LNCAP (cell line): ENCODE measurements at regions not wholly inside any gene's neighbourhood (a gene's known extent, or its start where the extent isn't known, plus 50 kb on each side); places are given as distances from the start of the nearest gene placed in this dataset.

ENCODE experiments used
- TF ChIP-seq, protein P1 (sequence below): fragments of 450-650 bp; IDR thresholded peaks from 2 replicates; pipeline ENCODE4 v1.5.1; 2017; ENCODE audit warnings: mild to moderate bottlenecking

DNA sequence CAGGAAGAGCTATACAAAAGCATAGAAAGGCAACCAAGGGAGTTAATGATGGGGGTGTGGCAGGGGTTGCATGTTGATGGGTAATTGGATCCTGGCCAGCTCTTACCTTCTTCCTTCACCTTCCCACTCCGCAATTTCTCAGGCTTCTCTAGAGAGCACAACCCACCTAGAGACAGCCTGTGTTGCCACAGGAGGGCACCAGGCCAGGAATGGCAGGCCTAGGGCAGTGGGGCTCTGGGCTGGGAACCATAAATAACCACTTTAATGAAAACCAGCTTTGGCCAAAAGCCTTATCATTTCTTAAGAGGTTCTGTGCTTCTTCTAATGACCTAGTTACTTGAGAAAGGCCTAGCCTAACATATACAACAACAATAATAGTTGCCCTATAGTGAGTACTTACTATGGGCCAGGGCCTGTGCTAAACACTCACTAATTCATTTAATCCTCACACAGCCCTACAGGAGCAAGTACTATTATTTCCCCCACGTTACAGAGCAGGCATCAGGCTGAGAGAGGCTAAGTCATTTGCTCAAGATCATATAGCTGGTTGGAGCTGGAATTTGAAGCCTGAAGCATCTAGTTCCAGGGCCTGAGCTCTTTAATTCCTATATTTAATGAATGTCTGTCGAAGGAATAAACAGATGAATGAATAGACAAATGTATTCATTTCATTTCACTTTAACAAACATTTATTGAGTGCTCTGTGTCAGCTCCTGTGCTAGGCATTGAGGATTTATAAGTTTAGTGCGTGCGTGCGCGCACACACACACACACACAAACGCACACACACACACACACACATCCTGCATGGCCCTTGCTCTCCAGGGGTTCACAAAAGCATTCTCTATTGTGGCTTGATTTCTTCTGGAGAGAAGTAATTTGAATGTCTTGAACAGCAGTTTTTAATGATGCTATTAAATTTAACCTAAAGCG, 66.8 kb downstream of the RTL9 start:
- TF ChIP-seq, protein P1, sequence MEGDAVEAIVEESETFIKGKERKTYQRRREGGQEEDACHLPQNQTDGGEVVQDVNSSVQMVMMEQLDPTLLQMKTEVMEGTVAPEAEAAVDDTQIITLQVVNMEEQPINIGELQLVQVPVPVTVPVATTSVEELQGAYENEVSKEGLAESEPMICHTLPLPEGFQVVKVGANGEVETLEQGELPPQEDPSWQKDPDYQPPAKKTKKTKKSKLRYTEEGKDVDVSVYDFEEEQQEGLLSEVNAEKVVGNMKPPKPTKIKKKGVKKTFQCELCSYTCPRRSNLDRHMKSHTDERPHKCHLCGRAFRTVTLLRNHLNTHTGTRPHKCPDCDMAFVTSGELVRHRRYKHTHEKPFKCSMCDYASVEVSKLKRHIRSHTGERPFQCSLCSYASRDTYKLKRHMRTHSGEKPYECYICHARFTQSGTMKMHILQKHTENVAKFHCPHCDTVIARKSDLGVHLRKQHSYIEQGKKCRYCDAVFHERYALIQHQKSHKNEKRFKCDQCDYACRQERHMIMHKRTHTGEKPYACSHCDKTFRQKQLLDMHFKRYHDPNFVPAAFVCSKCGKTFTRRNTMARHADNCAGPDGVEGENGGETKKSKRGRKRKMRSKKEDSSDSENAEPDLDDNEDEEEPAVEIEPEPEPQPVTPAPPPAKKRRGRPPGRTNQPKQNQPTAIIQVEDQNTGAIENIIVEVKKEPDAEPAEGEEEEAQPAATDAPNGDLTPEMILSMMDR: no peak

DNA sequence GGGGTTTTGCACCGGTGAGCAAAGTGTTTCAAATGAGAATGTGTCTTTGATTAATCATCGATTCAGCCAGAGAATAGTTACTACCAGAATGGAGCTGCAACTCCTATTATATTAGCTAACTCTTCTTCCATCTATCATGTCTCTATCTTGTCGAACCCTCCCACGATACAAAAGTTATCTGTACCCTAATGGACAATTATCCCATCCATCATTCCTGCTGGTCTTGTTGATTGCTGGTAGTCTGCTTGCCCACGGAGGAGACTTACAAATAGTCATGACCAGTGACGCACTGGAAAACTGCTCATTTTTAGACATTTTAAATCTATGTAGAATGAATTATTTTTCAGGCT, 67.5 kb downstream of the RTL9 start:
- TF ChIP-seq, protein P1: no peak

DNA sequence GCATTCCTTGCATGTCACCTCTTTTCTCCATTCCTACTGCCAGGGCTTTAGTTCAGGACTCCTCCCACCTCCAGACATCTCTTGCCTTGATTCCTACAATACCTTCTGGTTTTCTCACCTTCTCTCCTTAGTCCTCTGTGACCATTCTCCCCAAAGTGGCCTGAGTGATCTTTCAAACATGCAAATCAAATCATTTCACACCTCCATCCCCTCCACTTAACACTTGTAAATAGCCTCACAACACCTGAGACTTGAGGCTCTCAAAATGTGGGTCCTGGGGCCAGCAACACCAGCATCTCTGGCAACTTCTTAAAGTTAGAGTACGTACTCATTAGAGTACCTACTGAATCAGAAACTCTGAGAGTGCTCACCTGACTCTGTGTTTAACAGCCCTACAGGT, 68.4 kb downstream of the RTL9 start:
- TF ChIP-seq, protein P1: no peak

DNA sequence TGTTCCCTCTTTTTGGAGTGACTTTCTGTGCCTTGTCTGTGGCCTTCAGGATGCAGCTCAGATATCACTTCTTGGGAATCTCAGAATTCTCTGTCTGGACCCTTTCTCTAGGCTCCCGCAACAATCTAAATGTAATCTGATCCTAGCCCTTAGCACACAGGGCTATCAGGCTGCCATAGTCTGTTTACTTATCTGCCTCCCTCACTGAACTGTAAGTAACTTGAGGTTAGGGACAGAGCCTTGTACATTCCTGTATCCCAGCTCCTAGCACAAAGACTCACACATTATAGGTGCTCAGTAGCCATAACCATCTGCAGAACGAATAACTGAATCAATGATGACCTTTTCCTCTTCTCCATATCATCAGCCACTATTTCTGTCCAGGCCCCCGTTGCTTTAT, 69.5 kb downstream of the RTL9 start:
- TF ChIP-seq, protein P1: no peak

DNA sequence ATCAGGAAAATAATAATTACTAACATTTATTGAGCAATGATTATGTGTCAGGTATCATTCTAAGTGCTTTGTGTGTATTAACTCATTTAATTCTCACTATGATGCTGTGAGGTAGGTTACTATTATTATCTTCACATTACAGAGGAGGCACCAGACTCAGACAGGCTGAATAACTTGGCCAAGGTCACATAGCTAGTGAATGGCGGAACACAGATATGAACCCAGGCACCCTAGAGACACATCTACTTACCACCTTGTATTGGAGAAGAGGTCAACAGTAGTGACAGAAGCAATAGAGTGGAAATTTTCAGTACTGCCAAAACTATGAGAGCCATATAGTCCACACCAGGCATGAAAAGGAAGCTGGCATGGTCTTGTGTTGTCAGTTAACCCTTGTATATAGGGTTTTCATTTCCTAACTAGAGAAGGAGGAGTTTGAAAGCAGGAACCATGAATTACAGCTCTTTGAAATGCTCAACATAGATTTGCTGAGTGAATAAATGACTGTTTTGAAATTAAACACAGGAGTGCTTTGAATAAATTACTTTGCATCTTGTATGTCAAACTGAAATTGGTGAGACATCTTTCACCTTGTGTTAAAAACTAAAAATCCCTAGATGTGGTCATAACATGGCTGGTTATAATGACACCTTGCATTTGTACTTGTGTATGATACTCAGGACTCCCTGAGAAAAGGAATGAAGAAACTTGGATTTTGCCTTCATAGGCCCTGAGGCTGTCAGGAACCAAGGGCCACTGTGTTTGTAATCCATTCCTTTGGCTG, 71.8 kb downstream of the RTL9 start:
- TF ChIP-seq, protein P1: no peak

DNA sequence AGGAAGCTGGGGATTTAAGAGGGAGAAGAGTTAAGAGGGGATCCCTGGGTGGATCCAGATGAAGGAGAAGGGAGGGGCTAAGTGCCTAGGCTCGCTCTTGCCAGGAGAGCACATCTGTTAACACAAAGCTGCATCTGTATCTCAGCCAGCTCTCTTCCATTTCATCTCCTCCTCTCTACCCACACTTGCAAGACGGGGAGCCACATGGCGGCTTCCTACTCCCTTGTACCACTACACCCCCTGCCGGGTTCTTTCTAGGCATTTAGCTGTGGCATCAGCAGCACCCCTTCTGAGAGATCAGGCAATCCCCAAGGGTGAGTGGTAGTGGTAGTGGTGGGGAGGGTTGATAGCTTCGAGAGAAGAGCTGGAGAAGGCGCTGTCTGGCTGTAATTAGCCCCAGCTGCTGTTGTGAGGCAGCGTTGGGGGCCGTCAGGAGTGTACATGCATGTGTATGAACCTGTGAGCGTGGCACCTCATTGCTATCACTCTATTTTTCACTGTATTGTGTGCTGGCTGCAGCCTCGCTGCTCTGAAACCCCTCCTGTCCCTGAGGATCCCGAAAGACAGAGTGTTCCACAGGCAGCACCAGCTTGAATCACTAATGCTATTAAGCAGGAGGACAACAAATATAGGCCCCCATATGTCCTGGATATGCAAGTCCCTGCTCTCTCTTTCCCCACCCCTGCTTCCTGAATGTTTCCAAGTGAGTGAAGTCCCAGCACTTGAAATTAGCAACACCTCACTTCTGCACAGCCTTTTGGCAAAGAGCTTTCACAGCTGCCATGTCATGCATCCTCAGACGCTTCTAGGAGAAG, 73.7 kb downstream of the RTL9 start:
- TF ChIP-seq, protein P1: no peak

DNA sequence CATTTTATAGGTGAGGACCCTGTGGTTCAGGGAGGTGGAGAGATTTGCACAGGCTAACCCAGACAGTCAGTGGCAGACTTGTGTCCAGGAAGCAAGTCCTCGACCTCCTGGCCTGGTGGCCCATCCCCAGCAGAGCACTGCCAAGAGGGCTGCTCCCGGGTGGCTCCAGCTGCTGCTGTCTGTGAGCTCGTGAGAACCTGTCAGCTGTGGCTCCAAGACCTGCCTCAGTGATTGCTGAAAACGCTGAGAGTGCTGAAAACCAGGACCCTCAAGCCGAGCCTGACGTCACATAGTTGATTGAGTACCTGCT, 74.2 kb downstream of the RTL9 start:
- TF ChIP-seq, protein P1: no peak
